ENCODE measurements at regions not wholly inside any gene's neighbourhood (a gene's known extent, or its start where the extent isn't known, plus 50 kb on each side); places are given as distances from the start of the nearest gene placed in this dataset.

- WGBS, 2 donors (ENCODE audit: low coverage in 1 of 2), result 90 to 95% methylated on average over 4 of the region's 4 CpGs
- no peaks in the 10 kb centered on the region for H3K9me3 ChIP-seq
- in situ Hi-C loops (cut with MboI; ENCODE audit: low pct_ligation_motif_present in 1 of 4, low pct_unique_long_range_greater_than_20kb in 1 of 4, low sequenced_read_pairs in 3 of 4) (no loop called here), intact Hi-C loops (cut with DNase I; ENCODE audit: low total_unique reads) (no loop called here)
- H3K4me1 ChIP-seq, result no peaks in the 10 kb centered on the region
- no peak for DNase-seq
- H3K27ac ChIP-seq, result no peak overlapping the region
- H3K27me3 ChIP-seq, result no peaks in the 10 kb centered on the region
- no peak overlapping the region for H3K4me3 ChIP-seq
- no peaks in the 10 kb centered on the region for H3K36me3 ChIP-seq
- TF ChIP-seq POLR2AphosphoS5 (IDR thresholded peaks at IDR 0.05) (no peak), CTCF (IDR thresholded peaks at IDR 0.05) (no peak), EP300 (IDR thresholded peaks at IDR 0.05; ENCODE audit: low read depth) (no peak), POLR2A (IDR thresholded peaks at IDR 0.05) (no peak)
Observed at GRCh38 chr2:220000586-220000985, 373.2 kb downstream of the SLC4A3 start.

GRCh38 chr2:220001751-220002150 lies 374.3 kb downstream of the SLC4A3 start:
- Histone ChIP-seq H3K27me3 (no peaks in the 10 kb centered on the region), H3K36me3 (no peaks in the 10 kb centered on the region), H3K4me3 (no peak overlapping the region), H3K4me1 (no peaks in the 10 kb centered on the region), H3K27ac (no peak overlapping the region), H3K9me3 (no peaks in the 10 kb centered on the region)
- DNase-seq, result no peak
- intact Hi-C loops (cut with DNase I; ENCODE audit: low total_unique reads) (no loop called here), in situ Hi-C loops (cut with MboI; ENCODE audit: low pct_ligation_motif_present in 1 of 4, low pct_unique_long_range_greater_than_20kb in 1 of 4, low sequenced_read_pairs in 3 of 4) (no loop called here)
- TF ChIP-seq CTCF (IDR thresholded peaks at IDR 0.05) (no peak), POLR2A (IDR thresholded peaks at IDR 0.05) (no peak), POLR2AphosphoS5 (IDR thresholded peaks at IDR 0.05) (no peak), EP300 (IDR thresholded peaks at IDR 0.05; ENCODE audit: low read depth) (no peak)
- WGBS, 2 donors (ENCODE audit: low coverage in 1 of 2), result 40 to 48% methylated on average over 1 to 3 of the region's 3 CpGs

- in situ Hi-C loops (cut with MboI; ENCODE audit: low pct_ligation_motif_present in 1 of 4, low pct_unique_long_range_greater_than_20kb in 1 of 4, low sequenced_read_pairs in 3 of 4), result no loop called here
- Histone ChIP-seq H3K27me3 (no peaks in the 10 kb centered on the region), H3K4me3 (no peak overlapping the region), H3K9me3 (no peaks in the 10 kb centered on the region), H3K4me1 (no peaks in the 10 kb centered on the region), H3K36me3 (no peaks in the 10 kb centered on the region), H3K27ac (no peak overlapping the region)
- intact Hi-C loops (cut with DNase I; ENCODE audit: low total_unique reads), result no loop called here
- TF ChIP-seq CTCF (IDR thresholded peaks at IDR 0.05) (no peak), POLR2AphosphoS5 (IDR thresholded peaks at IDR 0.05) (no peak), POLR2A (IDR thresholded peaks at IDR 0.05) (no peak), EP300 (IDR thresholded peaks at IDR 0.05; ENCODE audit: low read depth) (no peak)
- DNase-seq, result no peak
- 63 to 67% methylated on average over 4 of the region's 4 CpGs for WGBS, 2 donors (ENCODE audit: low coverage in 1 of 2)
Observed at GRCh38 chr2:220002251-220002650, 374.8 kb downstream of the SLC4A3 start.

GRCh38 chr2:220002699-220003098 lies 375.3 kb downstream of the SLC4A3 start:
- in situ Hi-C loops (cut with MboI; ENCODE audit: low pct_ligation_motif_present in 1 of 4, low pct_unique_long_range_greater_than_20kb in 1 of 4, low sequenced_read_pairs in 3 of 4), result no loop called here

More at GRCh38 chr2:220002699-220003098, 375.3 kb downstream of the SLC4A3 start:
- no peak for TF ChIP-seq POLR2A (IDR thresholded peaks at IDR 0.05)
- no peak for TF ChIP-seq CTCF (IDR thresholded peaks at IDR 0.05)
- TF ChIP-seq POLR2AphosphoS5 (IDR thresholded peaks at IDR 0.05), result no peak
- TF ChIP-seq EP300 (IDR thresholded peaks at IDR 0.05; ENCODE audit: low read depth), result no peak
- Histone ChIP-seq H3K27ac (no peak overlapping the region), H3K36me3 (no peaks in the 10 kb centered on the region), H3K27me3 (no peaks in the 10 kb centered on the region), H3K4me1 (no peaks in the 10 kb centered on the region), H3K4me3 (no peak overlapping the region), H3K9me3 (no peaks in the 10 kb centered on the region)
- WGBS, 2 donors (ENCODE audit: low coverage in 1 of 2), result 87 to 100% methylated on average over 1 to 3 of the region's 3 CpGs
- no peak for DNase-seq
- intact Hi-C loops (cut with DNase I; ENCODE audit: low total_unique reads), result no loop called here

Data from transverse colon (tissue), 4 donors.